Umbilical cord (tissue), 1 donor: ENCODE measurements at regions not wholly inside any gene's neighbourhood (a gene's known extent, or its start where the extent isn't known, plus 50 kb on each side); places are given as distances from the start of the nearest gene placed in this dataset.
"Not testable (repeated sequence)": the region's sequence is repeated elsewhere in the genome, so short reads cannot be mapped to it uniquely, and the experiment has no call there.

Experiments
- DNase-seq: peaks from one replicate; pipeline ENCODE4 v3.0.0-alpha.2; 2015; ENCODE audit warnings: low spot score

DNA sequence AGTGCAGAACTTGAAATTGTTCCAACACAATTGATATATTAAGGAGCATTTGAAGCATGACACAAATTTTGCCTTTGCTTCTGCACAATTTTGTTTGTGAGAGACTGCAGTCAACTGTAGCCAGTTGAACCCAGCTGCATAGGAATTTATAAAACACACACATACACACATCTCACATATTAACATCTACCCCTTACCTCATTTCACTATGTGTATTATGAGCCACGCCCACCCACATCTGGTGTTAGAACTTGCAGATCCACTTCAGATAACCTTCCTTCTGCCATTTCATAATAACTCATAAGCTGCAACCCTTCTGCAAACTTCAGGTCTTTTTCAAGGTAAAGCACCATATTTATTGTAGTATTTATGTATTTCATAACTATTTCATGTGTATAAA lies 188.1 kb upstream of the WDFY3 start:
- no peak for DNase-seq

DNA sequence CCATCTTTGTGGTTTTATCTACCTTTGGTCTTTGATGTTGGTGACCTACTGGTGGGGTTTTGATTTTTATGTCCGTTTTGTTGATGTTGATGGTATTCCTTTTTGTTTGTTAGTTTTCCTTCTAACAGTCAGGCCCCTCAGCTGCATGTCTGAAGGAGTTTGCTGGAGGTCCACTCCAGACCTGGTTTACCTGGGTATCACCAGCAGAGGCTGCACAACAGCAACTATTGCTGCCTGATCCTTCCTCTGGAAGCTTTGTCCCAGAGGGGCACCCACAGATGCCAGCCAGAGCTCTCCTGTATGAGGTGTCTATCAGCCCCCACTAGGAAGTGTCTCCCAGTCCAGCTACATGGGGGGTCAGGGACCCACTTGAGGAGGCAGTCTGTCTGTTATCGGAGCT lies 199.3 kb upstream of the WDFY3 start:
- DNase-seq = no peak

DNA sequence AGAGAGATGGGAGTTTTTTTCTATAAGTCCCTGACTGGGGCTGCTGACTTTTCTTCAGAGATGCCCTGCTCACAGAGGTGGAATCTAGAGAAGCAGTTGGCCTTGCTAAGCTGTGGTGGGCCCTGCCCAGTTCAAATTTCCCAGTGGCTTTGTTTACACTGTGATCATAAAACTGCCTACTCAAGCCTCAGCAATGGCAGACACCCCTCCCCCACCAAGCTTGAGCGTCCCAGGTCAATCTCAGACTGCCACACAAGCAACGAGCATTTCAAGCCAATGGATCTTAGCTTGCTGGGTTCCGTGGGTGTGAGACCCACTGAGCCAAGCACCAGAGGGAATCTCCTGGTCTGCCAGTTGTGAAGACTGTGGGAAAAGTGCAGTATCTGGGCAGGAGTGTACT lies 199.8 kb upstream of the WDFY3 start:
- DNase-seq = no peak

GRCh38 chr4:85168234-85168834 lies 201.8 kb upstream of the WDFY3 start:
- no peak for DNase-seq

DNA sequence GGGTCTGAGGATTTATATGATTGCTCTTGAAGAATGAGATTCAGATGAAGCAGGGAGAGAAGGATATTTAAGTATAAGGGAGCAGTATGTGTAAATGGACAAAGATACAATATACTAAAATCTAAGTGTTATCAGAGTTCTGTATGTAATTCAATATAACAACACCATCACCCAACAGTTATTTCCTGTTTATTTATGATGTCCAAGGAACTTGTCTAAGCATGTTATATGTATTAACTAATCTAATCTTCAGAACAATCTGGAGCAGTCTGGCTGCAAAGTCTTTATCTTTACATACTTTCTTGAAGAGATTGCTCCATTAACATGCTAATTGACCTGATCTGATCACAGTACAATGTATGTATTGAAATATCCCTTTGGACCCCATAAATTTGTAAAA lies 203.8 kb upstream of the WDFY3 start:
- DNase-seq = no peak

GRCh38 chr4:85175190-85175589 lies 208.7 kb upstream of the WDFY3 start:
- no peak for DNase-seq

DNA sequence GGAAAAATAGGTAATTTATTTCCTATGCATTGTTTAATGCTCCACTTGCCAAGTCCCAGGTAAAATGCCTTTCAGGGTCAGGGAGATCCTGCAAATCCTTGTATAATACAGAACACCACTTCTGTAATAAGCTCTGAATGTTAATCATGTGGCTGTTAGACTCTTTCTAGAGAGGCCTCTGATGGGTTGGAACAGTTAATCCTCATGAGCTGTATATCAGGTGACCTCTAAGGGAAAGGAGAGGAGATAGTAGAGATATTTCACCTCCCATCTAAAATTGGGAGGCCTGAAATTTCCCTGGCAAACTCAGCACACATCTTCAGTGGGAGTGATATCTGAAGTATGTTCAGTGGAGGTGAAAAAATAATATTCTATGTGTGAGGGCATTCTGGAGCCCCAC lies 210.6 kb upstream of the WDFY3 start:
- no peak for DNase-seq

- no peak for DNase-seq
Measured at GRCh38 chr4:85177679-85178078, 211.2 kb upstream of the WDFY3 start.

DNA sequence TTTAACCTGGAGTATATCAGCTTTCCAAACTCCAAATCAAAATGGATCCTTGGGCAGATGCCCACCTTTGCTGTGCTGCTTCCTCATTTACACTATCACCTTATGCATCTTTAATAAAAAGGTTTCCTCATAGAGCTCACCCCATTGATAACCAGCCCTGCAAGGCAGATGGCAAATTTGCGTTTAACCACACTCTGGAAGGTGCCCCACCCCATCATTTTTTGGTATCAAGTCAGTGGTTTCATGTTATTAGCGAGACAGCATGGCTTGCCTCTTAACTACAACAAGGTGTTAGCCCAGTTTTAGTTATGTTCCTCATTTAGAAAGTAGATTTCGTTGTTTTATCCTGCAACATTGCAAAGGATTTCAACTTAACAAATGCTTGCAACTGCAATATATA lies 214.0 kb upstream of the WDFY3 start:
- DNase-seq = no peak

GRCh38 chr4:85187106-85187505 lies 220.6 kb upstream of the WDFY3 start:
- DNase-seq = no peak

- DNase-seq = not testable (repeated sequence)
Measured at GRCh38 chr4:85196015-85196414, 229.5 kb upstream of the WDFY3 start.

GRCh38 chr4:85200106-85200505 lies 233.6 kb upstream of the WDFY3 start:
- no peak for DNase-seq

DNA sequence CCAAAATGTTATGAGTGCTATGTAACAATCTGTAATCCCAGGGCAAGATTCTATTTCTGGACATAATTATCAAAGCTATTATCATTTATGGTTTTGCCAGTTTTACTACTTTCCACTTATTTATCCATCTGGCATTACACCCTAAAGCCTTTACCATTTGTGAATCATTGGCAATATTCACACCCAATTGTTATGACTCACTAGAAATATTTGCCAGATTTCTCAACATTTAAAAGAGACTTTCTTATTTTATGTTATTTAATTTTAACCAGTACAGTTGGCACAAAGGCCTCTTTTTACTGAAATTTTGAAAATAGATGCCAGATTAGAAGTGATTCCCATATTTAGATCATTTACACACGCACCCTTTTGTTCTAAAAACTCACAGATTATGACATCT lies 242.7 kb upstream of the WDFY3 start:
- DNase-seq = no peak

- no peak for DNase-seq
Measured at GRCh38 chr4:85210353-85210752, 243.9 kb upstream of the WDFY3 start.

GRCh38 chr4:85216571-85216970 lies 250.1 kb upstream of the WDFY3 start:
- not testable (repeated sequence) for DNase-seq

DNA sequence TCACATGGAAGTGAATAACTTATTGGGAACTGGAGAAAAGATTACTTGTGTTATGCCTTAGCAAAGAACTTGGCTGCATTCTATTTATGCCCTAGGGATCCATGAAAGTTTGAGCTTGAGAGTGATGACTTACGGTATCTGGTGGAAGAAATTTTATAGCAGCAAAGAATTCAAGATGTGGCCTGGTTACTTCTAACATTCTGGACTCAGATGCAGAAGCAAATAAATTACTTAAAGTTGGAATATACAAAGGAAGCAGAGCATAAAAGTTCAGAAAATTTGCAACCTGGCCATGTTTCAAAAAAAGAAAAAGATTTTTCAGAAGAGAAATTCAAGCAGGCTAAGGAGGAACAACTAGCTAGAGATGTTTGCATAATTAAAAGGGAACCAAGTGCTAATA lies 252.3 kb upstream of the WDFY3 start:
- DNase-seq = no peak

DNA sequence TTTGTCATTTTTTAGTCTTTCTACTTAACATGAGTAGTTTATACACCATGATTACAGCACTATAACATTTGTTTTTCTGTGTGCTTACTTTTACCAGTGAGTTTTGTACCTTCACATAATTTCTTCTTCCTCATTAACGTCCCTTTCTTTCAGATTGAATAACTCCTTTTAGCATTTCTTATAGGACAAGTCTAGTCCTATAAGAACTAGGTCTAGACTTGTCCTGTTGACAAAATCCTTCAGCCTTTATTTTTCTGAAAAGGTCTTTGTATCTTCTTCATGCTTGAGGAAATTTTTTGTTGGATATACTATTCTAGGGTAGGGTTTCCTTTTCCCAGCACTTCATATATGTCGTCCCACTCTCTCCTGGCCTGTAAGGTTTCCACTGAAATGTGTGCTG lies 253.3 kb upstream of the ARHGAP24 start:
- DNase-seq = no peak

DNA sequence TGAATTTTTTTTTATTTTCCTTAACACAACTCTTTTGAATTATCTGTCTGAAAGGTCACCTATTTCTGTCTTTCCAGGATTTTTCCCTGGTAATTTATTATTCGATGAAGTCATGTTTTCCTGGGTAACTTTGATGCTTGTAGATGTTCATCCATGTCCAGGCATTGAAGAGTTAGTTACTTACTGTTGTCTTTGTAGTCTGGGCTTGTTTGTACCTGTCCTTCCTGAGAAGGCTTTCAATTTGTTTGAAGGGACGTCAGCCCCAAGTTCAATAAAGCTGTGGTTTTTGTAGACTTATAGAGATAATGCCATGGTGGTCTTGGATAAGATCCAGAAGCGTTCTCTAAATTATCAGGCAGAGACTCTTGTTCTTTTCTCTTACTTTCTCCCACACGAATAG lies 252.4 kb upstream of the ARHGAP24 start:
- DNase-seq = no peak

- no peak for DNase-seq
Measured at GRCh38 chr4:85228264-85228663, 246.7 kb upstream of the ARHGAP24 start.

DNA sequence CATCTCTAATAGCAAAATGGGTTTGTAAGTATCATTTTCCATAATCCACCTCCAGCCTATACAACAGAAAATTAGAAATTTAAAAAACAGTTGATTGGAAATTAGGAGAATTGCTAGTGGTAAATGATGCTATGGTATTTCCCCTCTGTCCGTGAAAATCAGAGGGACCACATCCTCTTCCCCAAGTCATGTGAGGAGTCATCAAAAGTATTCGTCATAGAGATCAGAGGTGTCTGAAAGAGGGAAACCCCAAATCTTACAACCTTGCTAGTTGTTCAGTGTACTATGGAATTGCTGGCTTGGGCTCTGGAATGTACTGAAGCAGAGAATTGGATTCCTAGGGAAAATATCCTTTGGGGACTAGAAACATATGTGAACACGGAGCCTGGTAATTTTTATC lies 241.4 kb upstream of the ARHGAP24 start:
- no peak for DNase-seq

DNA sequence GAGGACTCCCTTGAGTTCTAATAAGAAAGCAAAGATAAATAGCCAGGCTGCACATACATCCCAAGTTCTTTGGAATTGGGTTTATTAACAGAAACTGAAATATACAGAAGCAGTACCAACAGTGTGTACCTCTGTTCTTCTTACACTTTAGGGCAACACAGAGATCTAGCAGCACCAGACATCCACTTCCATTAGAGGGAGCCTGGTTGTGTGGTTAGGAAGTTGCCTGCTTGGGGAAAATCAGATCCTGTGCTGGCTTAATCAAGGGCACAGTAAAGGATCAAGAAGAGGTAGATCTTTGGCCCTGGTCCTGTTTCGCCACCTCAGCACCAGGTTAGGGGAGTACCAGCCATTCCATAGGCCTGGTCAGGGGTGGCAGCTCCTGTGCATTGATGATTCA lies 231.1 kb upstream of the ARHGAP24 start:
- no peak for DNase-seq

- DNase-seq = no peak
Measured at GRCh38 chr4:85244638-85245037, 230.3 kb upstream of the ARHGAP24 start.

DNA sequence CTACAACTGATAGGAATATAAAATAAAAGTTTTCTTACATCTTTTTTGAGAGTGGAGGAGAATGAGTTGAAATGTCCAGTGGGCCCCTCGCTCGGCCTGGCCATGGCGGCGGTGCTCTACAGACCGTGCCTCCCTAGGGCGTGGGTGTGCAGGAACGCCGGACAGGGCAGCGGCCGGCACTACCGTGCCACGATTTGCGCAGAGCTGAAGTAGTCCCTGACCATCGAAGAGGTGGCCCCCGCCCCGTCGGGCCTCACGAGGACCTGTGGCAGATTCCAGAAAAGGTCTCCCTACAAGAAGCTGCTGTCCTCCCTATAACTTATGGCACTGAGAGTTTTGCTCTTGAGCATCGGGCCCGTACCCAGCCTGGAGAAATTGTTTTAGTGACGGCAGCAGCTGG lies 228.9 kb upstream of the ARHGAP24 start:
- no peak for DNase-seq

DNA sequence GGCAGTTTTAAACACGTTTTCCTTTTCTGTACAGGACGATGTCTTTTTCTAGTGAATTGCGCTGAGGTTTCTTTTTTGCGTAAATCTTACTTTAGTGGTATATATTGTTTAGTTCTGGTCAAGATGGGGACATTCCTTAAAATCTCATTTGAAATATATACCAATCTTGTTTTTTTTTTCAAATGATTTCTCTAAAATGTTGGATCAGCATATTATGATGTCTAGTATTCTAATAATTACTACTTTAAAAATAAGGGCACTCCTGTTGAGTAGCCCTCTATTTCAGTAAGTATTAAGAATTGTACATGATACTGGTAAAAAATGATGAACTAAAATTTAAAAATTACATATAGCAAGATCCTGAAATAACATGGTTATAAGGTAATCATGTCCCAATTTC lies 224.1 kb upstream of the ARHGAP24 start:
- no peak for DNase-seq
